SK-N-SH (cell line): ENCODE measurements at regions not wholly inside any gene's neighbourhood (a gene's known extent, or its start where the extent isn't known, plus 50 kb on each side); places are given as distances from the start of the nearest gene placed in this dataset.

Experiments
- CTCF ChIA-PET: fragments of 300-600, 350-600 bp; formaldehyde crosslinking; extraction: SDS; loops from one replicate; lab custom pipeline; 2021; lab: Yijun Ruan, JAX
- POLR2A ChIA-PET: fragments of 350-600 bp; sonication (Branson Sonifier 250); formaldehyde crosslinking; extraction: SDS; loops from one replicate; lab custom pipeline; 2020; ENCODE audit warnings: antibody characterized with exemption, inconsistent platforms; lab: Yijun Ruan, JAX
- DNase-seq: peaks from one replicate; pipeline ENCODE4 v3.0.0; 2012
- H2AFZ ChIP-seq: fragments of 200-600 bp; sonication (generic); 2 replicates; pipeline ENCODE4 v1.8.1; 2016; ENCODE audit warnings: antibody characterized with exemption, mild to moderate bottlenecking, low read depth
- H3F3A ChIP-seq: fragments of 200-600 bp; sonication (generic); replicated peaks from 2 replicates; pipeline ENCODE3; 2016; ENCODE audit warnings: antibody characterized with exemption, mild to moderate bottlenecking; ENCODE audit not compliant: insufficient read depth
- H3K27ac ChIP-seq, 2 experiments: fragments of 200-500 bp in 1 of 2; fragments of 200-600 bp in 1 of 2; sonication (Bioruptor generic) in 1 of 2; sonication (generic), shearing (Covaris generic) in 1 of 2; 2 replicates each; pipeline versions ENCODE4 v1.5.1 to v1.6.1; 2014 to 2016; ENCODE audit warnings: low read depth in 2 of 2, inconsistent platforms in 1 of 2, low read length in 1 of 2, mild to moderate bottlenecking in 1 of 2, mixed read lengths in 1 of 2
- H3K27me3 ChIP-seq: fragments of 200-600 bp; sonication (generic), shearing (Covaris generic); 2 replicates; pipeline ENCODE4 v1.6.1; 2016; ENCODE audit warnings: mixed run types; ENCODE audit not compliant: insufficient read depth
- H3K36me3 ChIP-seq, 2 experiments: fragments of 200-500 bp in 1 of 2; fragments of 200-600 bp in 1 of 2; sonication (Bioruptor generic) in 1 of 2; sonication (generic) in 1 of 2; replicated peaks in 1 of 2; 2 replicates each; pipeline versions ENCODE3 to v1.5.1; 2014 to 2016; ENCODE audit warnings: low read length in 1 of 2, mild to moderate bottlenecking in 1 of 2; ENCODE audit not compliant: insufficient read depth in 2 of 2, control insufficient read depth in 1 of 2
- H3K4me1 ChIP-seq, 2 experiments: fragments of 200-500 bp in 1 of 2; fragments of 200-600 bp in 1 of 2; sonication (Bioruptor generic) in 1 of 2; sonication (generic), shearing (Covaris generic) in 1 of 2; 2 replicates each; pipeline versions ENCODE4 v1.5.1 to v1.6.1; 2014 to 2016; ENCODE audit warnings: low read depth in 1 of 2, low read length in 1 of 2, mixed run types in 1 of 2; ENCODE audit not compliant: insufficient read depth in 2 of 2, control insufficient read depth in 1 of 2
- H3K4me2 ChIP-seq: fragments of 200-600 bp; sonication (generic), shearing (Covaris generic); 2 replicates; pipeline ENCODE4 v1.6.1; 2017; ENCODE audit warnings: mixed run types
- H3K4me3 ChIP-seq, 2 experiments: fragments of 200-500 bp in 1 of 2; fragments of 200-600 bp in 1 of 2; sonication (Bioruptor generic) in 1 of 2; sonication (generic), shearing (Covaris generic) in 1 of 2; 2 replicates each; pipeline versions ENCODE4 v1.5.1 to v1.8.1; 2014 to 2016; ENCODE audit warnings: low read depth in 2 of 2, inconsistent platforms in 1 of 2, low read length in 1 of 2, mild to moderate bottlenecking in 1 of 2, mixed read lengths in 1 of 2, moderate library complexity in 1 of 2
- H3K79me2 ChIP-seq: fragments of 200-600 bp; sonication (generic); 2 replicates; pipeline ENCODE4 v1.8.1; 2017; ENCODE audit warnings: mild to moderate bottlenecking; ENCODE audit not compliant: insufficient read depth
- H3K9ac ChIP-seq: fragments of 200-600 bp; sonication (generic); 2 replicates; pipeline ENCODE4 v1.6.1; 2017; ENCODE audit warnings: mixed run types
- H3K9me2 ChIP-seq: fragments of 200-600 bp; sonication (generic); 2 replicates; pipeline ENCODE4 v1.6.1; 2017; ENCODE audit warnings: mixed run types
- H3K9me3 ChIP-seq: fragments of 200-600 bp; sonication (generic); 2 replicates; pipeline ENCODE4 v1.6.1; 2017; ENCODE audit warnings: mixed run types, mild to moderate bottlenecking, moderate library complexity
- H4K20me1 ChIP-seq: fragments of 200-600 bp; sonication (generic); 2 replicates; pipeline ENCODE4 v1.6.1; 2017; ENCODE audit warnings: mild to moderate bottlenecking, mixed run types; ENCODE audit not compliant: insufficient read depth
- GABPA ChIP-seq: IDR thresholded peaks from 2 replicates; pipeline ENCODE4 v1.4.0; 2012; ENCODE audit warnings: low read depth, mild to moderate bottlenecking
- GATA2 ChIP-seq: sonication (generic); formaldehyde crosslinking; IDR thresholded peaks from 2 replicates; pipeline ENCODE4 v1.5.0; 2020; ENCODE audit warnings: mild to moderate bottlenecking, missing genetic modification reagents
- IRF3 ChIP-seq: fragments of 150-350 bp; IDR thresholded peaks from 2 replicates; pipeline ENCODE4 v1.6.1; 2016; ENCODE audit warnings: mild to moderate bottlenecking, low read depth, low read length
- MEF2A ChIP-seq: IDR thresholded peaks from 2 replicates; pipeline ENCODE4 v1.4.0; 2012; ENCODE audit warnings: low read depth, borderline replicate concordance
- POLR2AphosphoS5 ChIP-seq: IDR thresholded peaks from 2 replicates; pipeline ENCODE4 v1.6.1; 2012; ENCODE audit warnings: low read depth, low read length
- RAD21 ChIP-seq: IDR thresholded peaks from 2 replicates; pipeline ENCODE4 v1.6.1; 2012; ENCODE audit warnings: mild to moderate bottlenecking, low read length
- RXRA ChIP-seq: IDR thresholded peaks from 2 replicates; pipeline ENCODE4 v1.4.0; 2012; ENCODE audit warnings: low read depth, mild to moderate bottlenecking, borderline replicate concordance
- SIN3A ChIP-seq: IDR thresholded peaks from 2 replicates; pipeline ENCODE4 v1.6.1; 2012; ENCODE audit warnings: low read depth, mild to moderate bottlenecking, low read length, moderate library complexity, borderline replicate concordance
- TCF12 ChIP-seq: IDR thresholded peaks from 2 replicates; pipeline ENCODE4 v1.4.0; 2012
- ZBTB33 ChIP-seq: IDR thresholded peaks from 2 replicates; pipeline ENCODE4 v1.4.0; 2012; ENCODE audit warnings: low read depth, borderline replicate concordance
- WGBS: methylation state at CpG from one replicate; pipeline ENCODE4 v1.1.6; 2017; ENCODE audit warnings: low lambda C conversion rate; 5-methylcytosine and 5-hydroxymethylcytosine counted together

- TF ChIP-seq SIN3A = no peak
- no peak for TF ChIP-seq GABPA
Measured at GRCh38 chr6:45783716-45784115, 231.9 kb downstream of the CLIC5 start (continued).

DNA sequence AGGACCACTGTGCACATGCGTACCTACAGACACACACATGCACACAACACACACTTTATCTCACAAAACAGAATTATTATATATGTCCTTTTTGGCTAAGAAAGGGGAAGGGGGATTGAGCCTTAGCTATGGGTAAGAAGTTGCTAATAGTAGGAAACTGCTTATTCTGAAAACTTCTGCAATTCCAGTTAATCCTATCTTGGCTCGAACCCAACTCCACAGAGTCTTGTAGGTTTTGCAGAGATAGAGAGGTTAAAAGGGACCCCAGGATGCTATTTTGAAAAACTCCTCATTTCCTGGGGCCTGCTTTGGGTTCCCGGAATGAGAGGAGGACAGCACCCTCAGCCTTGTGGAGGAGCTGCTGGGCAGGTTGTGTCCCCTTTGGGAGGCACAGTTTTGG is 233.8 kb downstream of the CLIC5 start:
- POLR2A ChIA-PET = no interaction called here

DNA sequence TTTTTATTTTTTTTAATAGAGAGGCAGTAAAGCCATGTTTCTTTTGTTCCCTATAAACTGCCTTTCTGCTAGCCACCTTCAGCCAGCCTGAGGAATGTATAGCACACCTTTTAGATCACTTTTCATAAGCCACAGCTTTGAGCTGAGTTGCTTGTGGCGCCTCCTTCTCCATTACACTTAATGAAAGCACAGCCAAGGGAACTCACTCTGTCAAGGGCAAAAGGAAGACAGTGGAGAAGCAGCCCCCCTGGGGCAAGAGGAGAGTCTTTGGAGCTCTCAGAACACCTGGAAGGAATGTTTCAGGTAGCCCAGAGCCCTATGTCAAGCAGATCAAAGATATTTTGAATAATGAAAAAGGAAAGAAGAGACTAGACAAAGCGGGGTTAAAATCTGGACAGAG is 235.1 kb downstream of the CLIC5 start:
- H3K27ac ChIP-seq = no peak overlapping the region
- H3K27me3 ChIP-seq = peaks cover 5% of the 10 kb centered on the region; the same call in 1 of the 2 replicates
- DNase-seq = no peak
- H3K4me1 ChIP-seq = no peaks in the 10 kb centered on the region; a peak in 1 of 4 replicates
- ChIA-PET POLR2A (no interaction called here), CTCF (no interaction called here)
- H3K9me3 ChIP-seq = no peaks in the 10 kb centered on the region
- no peak overlapping the region for H2AFZ ChIP-seq
- H3K36me3 ChIP-seq = no peaks in the 10 kb centered on the region
- no peak for TF ChIP-seq GATA2
- TF ChIP-seq IRF3 = no peak
- no peak for TF ChIP-seq RXRA
- TF ChIP-seq POLR2AphosphoS5 = no peak
- TF ChIP-seq SIN3A = no peak
- TF ChIP-seq RAD21 = no peak
- TF ChIP-seq MEF2A = no peak
- 20% methylated on average over 2 of the region's 2 CpGs for WGBS
- H3K4me3 ChIP-seq = no peak overlapping the region
- no peaks in the 10 kb centered on the region for H3F3A ChIP-seq
- H3K4me2 ChIP-seq = no peak overlapping the region
- H3K9me2 ChIP-seq = no peaks in the 10 kb centered on the region
- H3K79me2 ChIP-seq = no peaks in the 10 kb centered on the region
- no peaks in the 10 kb centered on the region for H4K20me1 ChIP-seq
- no peak overlapping the region for H3K9ac ChIP-seq

More for the DNA sequence above, 233.8 kb downstream of the CLIC5 start:
- Histone ChIP-seq H3K27ac (no peak overlapping the region), H4K20me1 (no peaks in the 10 kb centered on the region), H3K9me2 (no peaks in the 10 kb centered on the region), H2AFZ (no peak overlapping the region), H3K9ac (no peak overlapping the region), H3F3A (no peaks in the 10 kb centered on the region), H3K36me3 (no peaks in the 10 kb centered on the region), H3K27me3 (no peaks in the 10 kb centered on the region), H3K79me2 (no peaks in the 10 kb centered on the region), H3K4me3 (no peak overlapping the region), H3K4me2 (no peak overlapping the region), H3K9me3 (no peaks in the 10 kb centered on the region), H3K4me1 (no peaks in the 10 kb centered on the region; a peak in 1 of 4 replicates)
- no peak for DNase-seq
- no peak for TF ChIP-seq ZBTB33
- no peak for TF ChIP-seq TCF12
- TF ChIP-seq POLR2AphosphoS5 = no peak
- TF ChIP-seq GATA2 = no peak
- WGBS = 23% methylated on average over 3 of the region's 3 CpGs
- CTCF ChIA-PET = no interaction called here
